COLO668 (cell line): ENCODE measurements at regions not wholly inside any gene's neighbourhood (a gene's known extent, or its start where the extent isn't known, plus 50 kb on each side); places are given as distances from the start of the nearest gene placed in this dataset.
"Not testable (repeated sequence)": the region's sequence is repeated elsewhere in the genome, so short reads cannot be mapped to it uniquely, and the experiment has no call there.

Experiments
- DNase-seq: peaks from one replicate; lab custom pipeline; 2025; ENCODE audit not compliant: unreplicated experiment; lab: John Stamatoyannopoulos, UW

GRCh38 chr1:172795741-172796140, 136.8 kb downstream of the FASLG start:
- DNase-seq: no peak

- DNase-seq: not testable (repeated sequence)
Measured at GRCh38 chr1:172799804-172800203, 140.9 kb downstream of the FASLG start.

- DNase-seq: no peak
Measured at GRCh38 chr1:172801771-172802322, 142.9 kb downstream of the FASLG start.

- no peak for DNase-seq
Measured at GRCh38 chr1:172809750-172810149, 150.8 kb downstream of the FASLG start.

GRCh38 chr1:172810480-172811175, 151.7 kb downstream of the FASLG start:
- no peak for DNase-seq

GRCh38 chr1:172811694-172812093, 152.8 kb downstream of the FASLG start:
- DNase-seq: no peak

GRCh38 chr1:172812118-172812517, 153.2 kb downstream of the FASLG start:
- DNase-seq: no peak

GRCh38 chr1:172813330-172813729, 154.4 kb downstream of the FASLG start:
- no peak for DNase-seq

GRCh38 chr1:172814428-172814827, 155.5 kb downstream of the FASLG start:
- DNase-seq: no peak

GRCh38 chr1:172815740-172816139, 156.8 kb downstream of the FASLG start:
- no peak for DNase-seq

- DNase-seq: no peak
Measured at GRCh38 chr1:172818841-172819527, 160.1 kb downstream of the FASLG start.

- DNase-seq: no peak
Measured at GRCh38 chr1:172820475-172821158, 161.7 kb downstream of the FASLG start.

- DNase-seq: no peak
Measured at GRCh38 chr1:172821609-172822274, 162.8 kb downstream of the FASLG start.

GRCh38 chr1:172822886-172823285, 164.0 kb downstream of the FASLG start:
- no peak for DNase-seq

GRCh38 chr1:172823534-172823933, 164.6 kb downstream of the FASLG start:
- no peak for DNase-seq

- DNase-seq: no peak
Measured at GRCh38 chr1:172824209-172824608, 165.3 kb downstream of the FASLG start.

GRCh38 chr1:172826096-172826741, 167.3 kb downstream of the FASLG start:
- DNase-seq: peak; percentile 11

GRCh38 chr1:172827301-172827700, 168.4 kb downstream of the FASLG start:
- DNase-seq: no peak

GRCh38 chr1:172827841-172828240, 168.9 kb downstream of the FASLG start:
- no peak for DNase-seq

- no peak for DNase-seq
Measured at GRCh38 chr1:172832006-172832725, 173.3 kb downstream of the FASLG start.
